ENCODE measurements at regions not wholly inside any gene's neighbourhood (a gene's known extent, or its start where the extent isn't known, plus 50 kb on each side); places are given as distances from the start of the nearest gene placed in this dataset.

DNA sequence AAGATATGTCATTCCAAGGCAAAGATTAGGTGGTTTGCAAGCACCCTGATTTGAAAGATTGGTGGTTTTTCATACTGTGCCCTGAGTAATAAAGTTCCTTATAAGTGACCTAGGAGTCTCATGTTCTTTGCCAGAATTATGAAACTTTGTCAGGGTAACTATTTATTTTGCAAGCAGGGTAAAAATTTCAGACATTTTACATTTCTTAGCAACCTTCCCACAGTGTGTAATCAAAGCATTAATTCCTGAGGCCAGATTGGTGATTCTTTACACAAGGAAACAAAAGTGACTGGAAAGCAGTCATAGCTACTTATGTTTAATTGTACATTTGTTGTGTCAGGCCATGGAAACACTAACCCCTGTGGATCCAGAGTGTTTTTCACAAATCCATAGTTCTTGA is 998.0 kb upstream of the B3GALT2 start:
- DNase-seq: no peak

DNA sequence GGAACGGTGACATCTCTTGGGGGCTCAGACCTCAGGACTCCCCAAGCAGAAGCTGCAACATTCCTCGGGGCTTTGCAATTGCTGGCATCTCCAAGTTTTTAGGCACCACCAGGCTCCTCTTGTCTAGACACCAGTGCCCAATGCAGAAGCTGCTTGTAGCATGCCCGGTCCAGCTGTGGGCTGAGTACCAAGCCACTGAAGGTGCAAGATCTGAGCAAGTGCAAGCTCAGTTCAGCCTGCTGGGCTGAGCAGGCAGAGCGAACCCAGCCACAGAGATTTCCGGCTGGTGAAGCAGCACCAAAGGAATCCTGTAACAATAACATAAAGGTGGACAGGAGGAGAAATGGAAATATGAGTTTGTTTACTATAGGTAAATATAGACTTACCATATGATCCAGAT is 995.4 kb upstream of the B3GALT2 start:
- DNase-seq: no peak

DNA sequence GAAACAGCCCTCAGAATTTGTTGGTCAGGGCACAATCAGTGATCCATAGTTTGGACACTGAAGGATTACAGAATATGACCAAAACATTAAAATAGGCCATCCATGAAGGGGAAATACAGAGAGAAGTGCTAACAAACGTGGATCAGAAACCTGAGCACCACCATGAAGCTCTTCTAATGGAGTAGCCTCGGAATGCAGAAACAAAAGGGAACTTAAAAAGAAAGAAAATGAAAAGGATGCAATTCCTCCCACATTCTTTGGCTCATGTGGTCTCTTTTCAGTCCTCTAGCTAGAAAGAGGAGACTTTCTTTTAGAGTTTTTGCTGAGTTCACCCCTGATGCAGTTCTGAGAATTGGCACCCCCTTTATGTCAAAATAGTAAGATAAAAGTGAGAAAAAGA is 989.8 kb upstream of the B3GALT2 start:
- no peak for DNase-seq

DNA sequence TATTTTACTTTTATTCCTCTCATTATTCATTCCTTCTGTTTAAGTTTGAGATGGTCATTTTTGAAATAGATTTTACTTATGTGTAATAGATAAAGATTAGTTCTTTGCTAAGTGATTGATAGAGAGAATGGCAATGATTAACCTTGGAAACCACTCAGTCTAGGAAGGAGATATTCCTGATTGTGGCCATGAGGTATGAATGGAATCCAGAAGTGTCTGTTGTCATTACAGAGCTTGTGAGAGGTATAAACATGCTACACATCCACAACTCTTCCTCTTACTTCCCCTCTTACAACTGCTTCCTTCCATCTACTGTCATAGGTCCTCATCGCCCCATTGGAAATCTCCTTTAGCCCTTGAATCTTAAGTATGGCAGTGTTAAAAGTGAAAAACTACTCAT is 988.8 kb upstream of the B3GALT2 start:
- no peak for DNase-seq

DNA sequence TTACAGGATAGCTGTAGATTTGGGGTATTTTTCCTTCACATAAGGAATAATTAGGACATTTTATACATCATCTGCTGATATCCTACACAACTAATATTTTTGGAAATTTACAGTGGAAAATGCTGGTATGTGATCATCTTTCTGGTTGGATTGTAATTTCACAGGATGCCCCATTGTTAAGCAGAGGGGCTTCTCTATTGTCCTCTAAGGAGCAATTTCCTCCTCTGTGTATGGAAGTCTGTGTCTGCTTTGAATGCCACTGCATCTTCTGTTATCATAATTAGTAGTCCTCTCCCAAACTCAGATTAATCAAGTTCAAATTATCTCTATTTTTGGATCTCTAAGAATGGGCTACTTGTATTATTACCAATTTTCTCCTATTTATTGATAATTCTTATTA is 988.1 kb upstream of the B3GALT2 start:
- DNase-seq: no peak

DNA sequence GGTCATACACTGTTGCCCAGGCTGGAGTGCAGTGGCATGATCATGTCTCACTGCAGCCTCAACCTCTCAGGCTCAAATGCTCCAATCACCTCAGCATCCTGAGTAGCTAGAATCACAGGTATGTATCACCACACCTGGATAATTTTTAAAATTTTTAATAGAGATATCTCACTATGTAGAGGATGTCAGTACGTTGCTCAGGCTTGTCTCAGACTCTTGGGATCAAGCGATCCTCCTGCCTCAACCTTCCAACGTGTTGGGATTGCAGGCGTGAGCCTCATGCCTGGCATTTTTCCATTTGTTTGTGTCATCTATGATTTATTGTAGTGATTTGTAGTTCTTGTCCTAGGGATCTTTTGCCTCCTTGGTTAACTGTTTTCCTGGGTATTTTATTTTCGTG is 985.2 kb upstream of the B3GALT2 start:
- DNase-seq: no peak

DNA sequence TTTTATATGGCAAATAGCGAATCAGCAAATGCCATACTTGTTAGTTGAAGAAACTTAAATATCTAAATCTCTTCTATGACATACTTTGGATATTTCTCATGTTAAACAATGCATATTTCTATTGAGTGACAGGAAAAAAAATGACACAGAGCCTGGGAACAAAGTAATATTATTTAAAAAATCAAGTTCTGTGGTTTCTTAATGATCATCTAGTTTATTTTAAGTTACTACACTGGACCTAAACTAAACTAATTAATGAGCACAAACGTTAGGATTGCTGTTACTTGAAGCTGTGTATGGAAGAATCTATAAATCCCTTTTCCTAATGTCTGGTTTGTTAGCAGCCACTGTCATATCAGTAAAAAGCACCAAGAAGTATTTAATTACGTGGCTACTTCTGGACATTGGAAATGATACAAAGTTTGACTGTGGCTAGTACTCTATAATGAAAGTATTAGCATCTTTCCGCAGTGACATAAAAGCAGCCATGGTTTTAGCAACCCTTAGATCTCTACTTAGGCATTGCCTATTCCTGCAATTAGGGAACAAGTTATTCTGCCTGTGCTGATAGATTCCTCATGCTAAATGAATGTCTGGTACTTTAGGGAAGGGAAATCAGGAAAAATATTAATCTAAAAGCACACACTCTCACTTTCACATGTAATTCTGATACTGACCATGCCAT is 981.7 kb upstream of the B3GALT2 start:
- DNase-seq: no peak

DNA sequence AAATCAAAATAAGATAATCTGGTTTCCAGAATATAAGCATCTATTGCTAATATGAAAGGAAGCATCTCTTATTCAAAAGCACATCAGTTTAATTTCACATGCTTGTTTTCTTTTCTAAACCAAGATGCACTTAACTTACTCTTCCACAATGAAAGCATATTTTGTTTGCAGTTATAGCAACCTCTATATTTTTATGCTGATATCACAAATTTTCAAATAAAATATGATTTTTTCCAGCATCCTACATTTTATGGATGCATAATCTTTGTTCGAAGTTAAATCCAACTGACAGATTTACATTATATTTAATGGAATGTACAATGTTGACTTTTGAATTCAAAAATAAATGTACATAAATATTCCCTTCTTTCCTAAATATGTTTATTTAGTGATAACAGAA is 978.3 kb upstream of the B3GALT2 start:
- DNase-seq: no peak

DNA sequence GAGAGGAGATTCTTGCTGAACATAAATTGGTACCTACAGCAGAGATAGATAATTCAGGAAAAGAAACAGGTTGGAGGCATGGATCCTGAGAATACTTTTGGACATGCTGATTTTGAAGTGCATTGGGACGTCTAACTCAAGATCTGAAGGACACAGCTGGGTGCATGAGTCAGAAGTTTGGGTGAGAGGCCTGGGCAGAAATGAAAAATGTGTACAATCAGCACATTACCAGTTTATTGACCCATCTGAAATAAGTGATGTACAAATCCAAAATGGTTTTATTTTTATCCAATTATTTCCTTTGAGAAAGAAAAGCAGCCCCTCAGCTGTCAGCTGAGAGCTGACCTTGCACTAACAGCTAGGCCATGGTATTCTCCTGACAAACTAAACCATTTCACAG is 975.2 kb upstream of the B3GALT2 start:
- no peak for DNase-seq

DNA sequence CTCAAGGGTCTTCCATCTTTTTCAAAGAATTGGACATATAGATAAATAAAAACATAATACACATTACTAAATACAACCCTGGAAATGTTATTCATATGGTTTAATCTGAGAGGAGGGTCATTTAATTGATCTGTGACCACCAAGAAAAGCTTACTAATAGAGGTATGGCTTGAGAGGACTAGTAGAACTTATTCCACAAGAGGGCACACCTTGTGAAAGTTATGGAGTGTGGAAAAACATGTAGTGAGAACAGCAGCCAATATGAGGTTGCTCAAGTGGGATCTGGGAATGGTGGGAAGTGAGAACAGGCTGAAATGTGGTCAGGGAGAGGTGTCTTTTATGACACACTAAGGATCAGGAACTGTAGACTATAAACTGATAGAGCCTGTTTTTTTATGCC is 973.5 kb upstream of the B3GALT2 start:
- DNase-seq: no peak

DNA sequence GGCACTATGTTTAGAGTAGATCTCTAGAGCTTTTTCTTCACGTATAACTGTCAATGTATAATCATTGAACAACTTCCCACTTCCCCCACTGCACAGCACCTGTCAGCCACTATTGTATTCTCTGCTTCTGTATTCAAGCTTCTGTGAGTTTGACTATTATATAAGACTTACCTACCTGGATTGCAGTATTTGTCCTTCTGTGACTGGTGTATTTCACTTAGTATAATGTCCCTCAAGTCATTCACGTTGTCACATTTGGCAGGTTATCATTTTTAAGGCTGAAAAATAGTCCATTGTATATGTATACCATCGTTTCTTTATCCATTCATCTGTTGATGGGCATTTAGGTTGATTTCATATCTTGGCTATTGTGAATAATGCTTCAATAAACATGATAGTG is 969.5 kb upstream of the B3GALT2 start:
- DNase-seq: no peak

DNA sequence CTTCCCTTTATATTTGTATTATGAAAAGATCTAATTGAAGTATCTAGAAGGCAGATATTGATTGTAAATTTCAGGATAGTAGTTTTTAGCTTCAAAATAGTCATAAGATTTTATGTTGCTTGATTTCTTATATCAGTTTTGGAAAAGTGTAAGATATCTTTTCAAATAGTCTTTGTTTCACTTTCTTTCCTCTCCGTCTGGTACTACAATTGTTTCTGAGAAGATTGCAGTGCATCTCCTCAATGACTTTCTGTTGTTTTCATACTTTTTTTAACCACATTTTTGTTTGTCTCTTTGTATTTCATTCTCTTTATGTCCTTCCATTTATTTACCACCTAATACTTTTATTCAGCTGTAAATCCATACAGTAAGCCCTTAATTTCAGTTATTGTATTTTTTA is 964.6 kb upstream of the B3GALT2 start:
- DNase-seq: no peak

DNA sequence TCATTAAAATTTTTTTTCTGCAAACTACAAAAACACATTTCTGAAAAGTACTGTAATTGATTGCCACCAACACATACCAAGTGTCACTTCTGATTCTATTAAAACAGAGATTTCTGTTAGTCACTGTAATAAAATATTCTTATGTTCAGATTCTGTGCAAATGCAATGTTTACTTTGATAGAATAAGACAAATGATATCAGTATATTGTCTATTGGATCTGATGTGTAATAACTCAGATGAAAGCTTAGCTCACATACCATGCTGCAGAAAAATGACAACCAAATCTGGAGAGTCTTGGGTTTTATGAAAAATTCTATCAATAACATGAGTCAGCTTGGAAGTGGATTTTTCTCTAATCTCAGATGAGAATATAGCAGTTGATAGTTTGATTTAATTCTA is 963.8 kb upstream of the B3GALT2 start:
- DNase-seq: no peak

DNA sequence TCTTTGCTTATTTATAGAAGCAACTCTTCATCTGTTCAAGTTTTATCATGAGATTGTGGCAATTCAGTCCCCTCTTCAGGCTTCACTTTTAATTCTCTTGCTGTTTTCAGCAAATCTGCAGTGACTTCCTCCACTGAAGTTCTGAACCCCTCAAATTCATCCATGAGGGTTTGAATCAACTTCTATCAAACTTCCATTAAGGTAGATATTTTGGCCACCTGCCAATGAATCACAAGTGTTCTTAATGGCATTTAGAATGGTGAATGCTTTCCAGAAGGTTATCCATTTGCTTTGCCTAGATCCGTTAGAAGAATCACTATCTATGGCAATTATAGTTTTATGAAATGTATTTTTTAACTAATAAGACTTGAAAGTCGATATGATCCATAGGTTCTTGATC is 946.7 kb upstream of the B3GALT2 start:
- DNase-seq: no peak

DNA sequence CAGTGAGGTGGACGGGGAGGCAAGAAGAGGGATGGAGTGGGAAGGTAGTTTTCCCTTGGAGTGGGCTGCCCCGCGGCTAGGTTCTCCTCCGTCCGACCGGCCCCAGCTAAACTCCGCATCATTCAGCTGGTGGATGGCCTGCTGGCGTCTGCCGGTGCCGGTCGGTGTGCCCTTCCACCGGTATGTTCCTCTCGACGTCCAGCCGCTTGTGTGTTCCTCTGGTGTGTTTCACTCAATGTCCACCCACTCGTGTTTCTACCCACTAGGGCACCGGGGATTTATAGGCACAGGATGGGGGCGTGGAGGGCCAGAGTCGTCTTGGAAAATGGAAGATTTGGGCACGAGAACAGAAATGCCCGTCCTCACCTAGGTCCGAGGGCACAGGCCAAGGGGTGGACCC is 931.7 kb upstream of the B3GALT2 start:
- no peak for DNase-seq

DNA sequence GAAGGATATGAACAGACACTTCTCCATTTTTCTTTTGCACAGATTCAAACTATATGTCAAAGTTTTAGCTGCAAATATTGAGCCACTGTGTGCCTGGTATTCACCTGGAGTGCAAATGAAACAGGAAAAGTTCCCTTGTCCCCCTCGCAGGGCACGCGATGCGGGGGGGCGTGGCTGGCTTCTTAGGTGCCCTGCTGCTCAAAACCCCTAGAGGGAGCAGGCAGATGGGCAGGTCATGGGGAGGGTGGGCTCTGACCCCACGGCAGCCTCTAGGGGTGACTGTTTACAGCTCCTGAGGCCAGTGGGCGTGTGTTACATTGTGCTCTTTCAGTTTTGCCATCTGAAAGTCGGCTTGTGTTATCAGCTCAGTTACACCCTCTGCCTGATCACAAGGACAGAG is 931.2 kb upstream of the B3GALT2 start:
- no peak for DNase-seq

DNA sequence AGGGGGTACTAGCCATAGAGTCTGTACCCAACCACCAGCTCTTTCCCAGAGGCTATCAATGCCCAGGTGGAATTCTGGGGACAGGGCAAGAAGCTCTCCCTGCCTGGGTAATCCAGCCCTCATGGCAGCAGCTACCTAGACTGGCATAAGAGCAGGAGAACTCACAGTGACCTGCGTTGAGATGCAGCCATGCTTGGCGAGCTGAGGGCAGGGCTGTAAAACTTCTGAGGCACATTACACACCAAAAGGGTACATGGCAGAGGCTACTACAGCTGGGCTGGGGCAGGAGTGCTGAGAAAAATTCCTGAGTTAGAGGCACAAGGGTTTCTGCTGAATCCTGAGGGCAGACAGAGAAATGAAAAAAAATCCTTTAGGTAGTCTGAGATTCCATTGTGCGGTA is 927.9 kb upstream of the B3GALT2 start:
- DNase-seq: no peak

DNA sequence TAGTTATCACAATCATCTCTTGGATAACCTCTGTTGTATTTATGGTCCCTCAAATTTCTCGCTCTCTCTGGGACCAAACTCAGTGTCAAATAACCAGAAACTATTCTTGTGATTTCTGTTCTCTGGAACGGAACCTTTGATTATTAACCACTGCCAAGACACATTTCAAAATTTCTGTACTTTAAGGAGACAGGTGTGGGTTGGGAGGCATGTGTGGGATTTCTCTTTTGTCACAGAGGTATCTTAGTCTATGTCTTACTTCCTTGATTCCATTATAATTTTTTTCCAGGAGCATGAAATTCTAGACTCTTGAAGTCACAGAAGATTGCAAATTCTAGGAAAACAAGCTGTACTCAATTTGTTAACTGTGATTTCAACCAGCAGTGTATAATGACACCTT is 919.0 kb upstream of the B3GALT2 start:
- no peak for DNase-seq

DNA sequence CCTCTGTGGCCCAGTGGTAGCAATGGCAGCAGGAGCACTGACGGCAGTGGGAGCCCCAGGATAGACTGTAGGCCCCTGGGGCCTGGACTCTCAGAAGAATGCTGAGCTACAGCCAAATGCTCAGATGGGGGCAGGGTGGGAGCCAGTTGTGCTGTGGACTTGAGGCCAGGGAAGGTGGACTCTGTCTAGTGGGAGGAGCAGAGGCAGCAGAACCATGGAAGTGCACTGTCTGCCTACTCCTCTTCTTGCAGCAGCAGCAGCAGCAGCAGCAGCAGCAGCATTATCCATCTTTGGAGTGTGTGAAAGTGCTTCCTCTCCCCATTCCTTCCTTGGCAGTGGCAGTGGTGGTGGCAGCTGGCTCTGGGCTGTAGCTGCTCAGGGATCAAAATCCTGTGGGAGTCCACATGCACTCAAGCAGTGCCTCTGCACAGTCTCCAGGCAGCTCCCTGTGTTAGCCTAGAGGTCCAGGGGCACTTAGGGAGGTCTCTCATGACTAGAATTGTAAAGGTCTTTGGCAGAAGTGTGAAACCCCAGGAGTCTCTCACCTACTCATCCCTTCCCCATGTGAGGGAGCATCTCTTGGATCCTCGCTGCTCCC is 917.9 kb upstream of the B3GALT2 start:
- DNase-seq: no peak

DNA sequence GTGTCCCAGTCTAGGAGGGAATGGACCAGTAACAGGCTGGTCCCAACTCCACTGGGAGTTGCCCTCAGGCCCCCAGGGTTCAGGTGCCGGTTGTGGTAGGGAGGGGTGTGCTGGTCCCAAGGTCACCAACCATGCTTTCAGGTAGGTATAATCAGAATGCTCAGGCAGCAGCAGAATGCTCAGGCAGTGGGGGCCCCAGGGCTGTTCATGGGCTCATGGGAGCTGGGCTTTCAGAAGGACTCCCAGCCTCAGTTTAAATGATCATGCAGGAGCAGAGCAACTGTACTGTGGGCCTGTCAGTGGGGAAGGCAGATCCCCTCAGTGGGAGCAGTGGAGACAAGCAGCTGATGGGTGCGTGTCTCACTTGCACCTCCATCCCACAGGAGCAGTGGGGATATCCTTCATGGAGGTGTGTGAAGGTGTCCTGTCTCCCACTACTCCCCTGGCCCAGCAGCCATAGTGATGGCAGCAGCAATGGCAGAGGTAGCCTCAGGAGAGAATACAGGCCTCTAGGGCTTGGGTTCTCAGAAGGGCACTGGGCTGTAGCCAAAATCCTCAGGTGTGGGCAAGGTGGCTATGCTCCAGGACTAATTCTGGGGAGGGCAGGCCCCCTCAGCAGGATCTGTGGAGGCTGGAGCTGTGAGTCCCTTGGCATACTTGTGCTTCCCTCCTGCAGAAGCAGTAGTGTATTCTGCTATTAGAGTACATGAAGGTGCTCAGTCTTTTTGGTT is 917.3 kb upstream of the B3GALT2 start:
- no peak for DNase-seq

DNA sequence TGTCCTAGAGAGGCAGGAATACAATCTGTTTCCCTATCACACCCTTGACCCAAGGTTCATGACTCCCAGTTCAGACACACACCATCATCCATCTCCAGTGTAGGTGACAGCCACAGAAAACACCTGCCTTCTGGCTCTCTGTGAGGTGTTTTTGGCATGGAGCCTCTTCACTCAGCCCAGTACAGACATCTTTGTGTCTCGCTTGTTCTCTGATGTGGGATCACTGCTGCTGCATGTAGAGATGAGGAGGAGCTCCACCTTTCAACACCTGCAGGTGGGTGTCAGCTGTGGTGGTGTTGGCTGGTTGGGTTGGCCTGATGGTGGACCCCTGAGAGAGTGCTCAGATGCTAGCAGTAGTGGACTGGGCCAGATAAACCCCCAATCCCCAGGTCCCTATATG is 916.7 kb upstream of the B3GALT2 start:
- no peak for DNase-seq

DNA sequence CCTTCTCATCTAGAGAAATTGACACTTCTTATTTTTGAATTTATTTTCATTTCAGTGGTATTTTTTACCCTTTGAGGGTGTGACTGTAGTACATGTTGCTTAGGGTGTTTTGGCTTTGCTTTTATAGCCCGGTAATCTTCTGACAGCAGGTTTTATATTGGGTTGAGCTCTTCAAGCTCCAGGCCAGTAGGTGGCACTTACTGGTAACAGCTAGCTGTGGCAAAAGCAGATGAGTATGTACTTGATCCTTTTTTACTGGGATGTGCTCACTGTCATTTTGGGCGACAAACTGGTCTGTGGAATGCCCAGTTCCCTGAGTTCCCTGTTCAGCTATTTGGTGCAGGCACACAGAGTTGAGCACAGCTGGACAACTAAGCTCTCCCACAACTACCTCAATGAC is 916.2 kb upstream of the B3GALT2 start:
- no peak for DNase-seq

DNA sequence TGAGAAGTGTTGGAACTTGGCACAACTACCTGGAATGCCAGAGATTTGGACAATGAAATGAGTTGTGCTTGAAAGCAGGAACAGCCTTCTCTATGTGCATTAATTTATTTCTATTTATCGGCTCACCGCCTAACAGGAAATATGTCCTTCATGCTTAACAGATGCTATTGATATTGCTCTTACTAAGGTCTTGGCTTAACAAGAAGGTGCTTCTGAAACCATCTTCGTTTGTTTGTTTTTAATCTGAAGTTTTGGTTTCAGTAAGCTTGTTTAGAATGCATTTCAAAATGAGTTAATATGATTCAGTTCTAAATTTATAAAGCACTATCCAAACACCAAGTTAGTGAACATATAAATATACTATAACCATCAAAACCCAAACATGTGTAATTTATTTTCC is 898.3 kb upstream of the B3GALT2 start:
- no peak for DNase-seq

DNA sequence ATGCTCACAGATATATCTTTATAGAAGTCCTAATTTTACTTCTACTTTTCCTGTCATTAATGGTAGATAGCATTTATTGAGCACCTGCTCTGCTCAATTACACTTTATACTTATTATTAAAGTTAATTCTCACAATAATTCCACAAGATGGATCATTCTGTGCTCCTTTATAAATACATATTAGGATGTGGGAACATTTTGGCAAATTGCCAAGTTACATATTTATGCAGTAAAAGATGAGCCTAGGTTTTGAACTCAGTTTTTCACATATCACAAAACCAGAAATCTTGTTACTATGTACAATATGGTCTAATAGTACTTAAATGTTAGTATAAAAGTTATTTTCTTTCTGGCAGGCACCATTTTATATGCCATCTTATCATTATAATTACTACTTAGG is 895.0 kb upstream of the B3GALT2 start:
- DNase-seq: no peak

DNA sequence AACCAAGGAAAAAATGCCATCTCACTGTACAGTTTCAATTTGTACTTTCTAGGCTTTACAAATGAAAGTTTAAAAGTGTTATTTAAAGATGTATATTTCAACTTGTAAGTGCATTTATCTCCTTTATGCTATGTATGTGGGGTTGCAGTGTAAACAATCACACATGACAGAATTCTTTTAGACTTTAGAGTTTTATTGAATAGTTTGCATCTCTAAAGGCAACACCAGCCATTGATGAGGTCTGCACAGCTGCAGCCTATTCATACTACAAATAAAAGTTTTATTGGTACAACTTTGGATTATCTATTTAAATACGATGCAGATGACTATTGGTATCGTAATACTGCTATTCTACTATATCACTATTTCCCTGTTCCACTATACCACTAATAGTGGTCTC is 894.4 kb upstream of the B3GALT2 start:
- DNase-seq: no peak

All from activated CD8-positive, alpha-beta memory T cell treated with anti-CD3 and anti-CD28 coated beads, Interleukin-2, amount 50 U/mL, for 4 hours (primary cell).